ENCODE measurements at regions not wholly inside any gene's neighbourhood (a gene's known extent, or its start where the extent isn't known, plus 50 kb on each side); places are given as distances from the start of the nearest gene placed in this dataset.

- ChIA-PET CTCF (interaction anchor here (0.7 kb wide), 1 partner anchor 666 kb away, joined by 3 read pairs; no protein-coding TSS in a partner anchor), POLR2A (ENCODE audit: low non-redundant PET) (no interaction called here)
- Histone ChIP-seq H3K27ac (ENCODE audit: low read depth, low read length, poor library complexity, severe bottlenecking) (no peak overlapping the region), H3K4me1 (ENCODE audit: insufficient read depth, low read length, poor library complexity, severe bottlenecking) (no peaks in the 10 kb centered on the region), H3K9me3 (ENCODE audit: low read depth, low read length, poor library complexity, severe bottlenecking) (no peaks in the 10 kb centered on the region), H3K27me3 (replicated peaks; ENCODE audit: insufficient read depth, low read depth, low read length, poor library complexity) (no peaks in the 10 kb centered on the region), H3K4me3 (ENCODE audit: low read depth, low read length, poor library complexity, severe bottlenecking) (no peak overlapping the region), H3K36me3 (ENCODE audit: insufficient read depth, low read length, poor library complexity, severe bottlenecking) (no peaks in the 10 kb centered on the region)
- no peak for DNase-seq (ENCODE audit: low spot score)
- intact Hi-C loops (cut with micrococcal nuclease; ENCODE audit: unreplicated experiment), result loop anchor here (10.0 kb wide), 1 partner anchor 133 kb away; no protein-coding TSS in a partner anchor
- TF ChIP-seq EZH2 (IDR thresholded peaks at IDR 0.05; ENCODE audit: borderline replicate concordance, low read depth, low read length, poor library complexity, severe bottlenecking) (no peak), CTCF (conservative IDR thresholded peaks at IDR 0.05; ENCODE audit: low read depth, low read length) (no peak)
- no TSS peak for BruUV-seq (replicated peaks)
These were observed 56.1 kb downstream of the RMI2 start for GRCh38 chr16:11401161-11402050.

GRCh38 chr16:11402051-11402744 lies 56.9 kb downstream of the RMI2 start:
- Histone ChIP-seq H3K36me3 (ENCODE audit: insufficient read depth, low read length, poor library complexity, severe bottlenecking) (no peaks in the 10 kb centered on the region), H3K27ac (ENCODE audit: low read depth, low read length, poor library complexity, severe bottlenecking) (no peak overlapping the region), H3K4me1 (ENCODE audit: insufficient read depth, low read length, poor library complexity, severe bottlenecking) (no peaks in the 10 kb centered on the region), H3K4me3 (ENCODE audit: low read depth, low read length, poor library complexity, severe bottlenecking) (no peak overlapping the region), H3K27me3 (replicated peaks; ENCODE audit: insufficient read depth, low read depth, low read length, poor library complexity) (no peaks in the 10 kb centered on the region), H3K9me3 (ENCODE audit: low read depth, low read length, poor library complexity, severe bottlenecking) (no peaks in the 10 kb centered on the region)
- no peak for DNase-seq (ENCODE audit: low spot score)
- POLR2A ChIA-PET (ENCODE audit: low non-redundant PET), result no interaction called here
- no TSS peak for BruUV-seq (replicated peaks)
- intact Hi-C loops (cut with micrococcal nuclease; ENCODE audit: unreplicated experiment), result loop anchor here (10.0 kb wide), 1 partner anchor 133 kb away; no protein-coding TSS in a partner anchor
- no peak for TF ChIP-seq CTCF (conservative IDR thresholded peaks at IDR 0.05; ENCODE audit: low read depth, low read length)
- TF ChIP-seq EZH2 (IDR thresholded peaks at IDR 0.05; ENCODE audit: borderline replicate concordance, low read depth, low read length, poor library complexity, severe bottlenecking), result no peak
- CTCF ChIA-PET, result no interaction called here

DNA sequence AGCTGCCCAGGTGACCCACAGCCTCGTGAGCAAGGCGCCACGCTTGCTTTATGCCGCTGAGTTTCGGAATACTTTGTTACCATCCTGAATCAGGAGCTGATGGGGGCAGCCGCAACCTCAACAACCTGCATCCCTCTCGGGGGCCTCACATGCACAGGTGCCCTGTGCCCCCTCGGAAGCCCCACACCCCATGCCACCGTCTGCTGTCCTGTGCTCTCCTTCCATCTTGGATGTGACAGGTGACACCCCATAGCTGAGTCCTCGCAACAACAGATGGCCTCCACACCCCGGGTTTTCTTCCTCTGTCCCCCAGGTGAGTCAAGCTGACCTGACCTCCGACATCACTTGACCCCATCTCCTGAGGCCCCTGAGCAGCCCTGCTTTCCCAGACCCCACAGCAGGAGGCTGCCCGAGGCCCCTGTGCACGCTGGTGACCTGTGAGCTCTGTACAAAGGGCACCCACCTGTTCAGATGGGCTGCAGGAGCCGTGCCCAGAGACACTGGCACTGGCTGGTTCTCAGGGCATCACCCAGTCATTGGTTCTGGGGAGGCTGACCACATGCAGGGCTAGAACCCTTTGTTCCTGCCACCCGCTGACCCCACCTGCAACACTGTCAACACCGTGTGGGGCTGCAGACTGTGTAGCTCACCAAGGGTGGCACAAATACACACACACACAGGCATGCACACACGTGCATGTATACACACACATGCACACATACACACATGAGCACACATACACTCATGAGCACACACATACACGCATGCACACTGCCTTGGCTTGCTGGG lies 57.7 kb downstream of the RMI2 start:
- intact Hi-C loops (cut with micrococcal nuclease; ENCODE audit: unreplicated experiment), result loop anchor here (10.0 kb wide), 1 partner anchor 132 kb away; no protein-coding TSS in a partner anchor
- Histone ChIP-seq H3K4me3 (ENCODE audit: low read depth, low read length, poor library complexity, severe bottlenecking) (no peak overlapping the region), H3K27ac (ENCODE audit: low read depth, low read length, poor library complexity, severe bottlenecking) (no peak overlapping the region), H3K27me3 (replicated peaks; ENCODE audit: insufficient read depth, low read depth, low read length, poor library complexity) (no peaks in the 10 kb centered on the region), H3K9me3 (ENCODE audit: low read depth, low read length, poor library complexity, severe bottlenecking) (no peaks in the 10 kb centered on the region), H3K36me3 (ENCODE audit: insufficient read depth, low read length, poor library complexity, severe bottlenecking) (no peaks in the 10 kb centered on the region), H3K4me1 (ENCODE audit: insufficient read depth, low read length, poor library complexity, severe bottlenecking) (no peaks in the 10 kb centered on the region)
- CTCF ChIA-PET, result no interaction called here
- no peak for DNase-seq (ENCODE audit: low spot score)
- POLR2A ChIA-PET (ENCODE audit: low non-redundant PET), result interaction anchor here (0.7 kb wide), 1 partner anchor 339 kb away, joined by 4 read pairs; the partner anchor contains the start of gene TXNDC11
- no TSS peak for BruUV-seq (replicated peaks)
- TF ChIP-seq CTCF (conservative IDR thresholded peaks at IDR 0.05; ENCODE audit: low read depth, low read length), result no peak
- TF ChIP-seq EZH2 (IDR thresholded peaks at IDR 0.05; ENCODE audit: borderline replicate concordance, low read depth, low read length, poor library complexity, severe bottlenecking), result no peak

Data from A673 (cell line).